WTC11 (cell line): ENCODE measurements at regions not wholly inside any gene's neighbourhood (a gene's known extent, or its start where the extent isn't known, plus 50 kb on each side); places are given as distances from the start of the nearest gene placed in this dataset.

ENCODE experiments used
- ATAC-seq: fragments of 200-7000 bp; cut with Tn5 transposase; 2 replicates; pipeline ENCODE4 v1.10.0; 2021; ENCODE audit warnings: mild to moderate bottlenecking, moderate library complexity
- CTCF ChIA-PET: fragments of 300-600 bp; sonication (Branson Sonifier 250); formaldehyde crosslinking; loops from one replicate; lab custom pipeline; 2021; ENCODE audit warnings: antibody characterized with exemption; lab: Charles Lee
- POLR2A ChIA-PET: fragments of 350-600 bp; sonication (Branson Sonifier 250); formaldehyde crosslinking; loops from one replicate; lab custom pipeline; 2021; ENCODE audit warnings: antibody characterized with exemption; lab: Charles Lee
- DNase-seq: peaks from one replicate; pipeline ENCODE4 v3.0.0; 2021; ENCODE audit warnings: low spot score
- H3K27ac Mint-ChIP-seq: 2 replicates; pipeline ENCODE4 v1.8.0; 2021; ENCODE audit warnings: mixed read lengths
- H3K27me3 Mint-ChIP-seq: 2 replicates; pipeline ENCODE4 v1.8.0; 2021; ENCODE audit warnings: low read depth, mild to moderate bottlenecking, moderate library complexity, mixed read lengths
- H3K36me3 Mint-ChIP-seq: 2 replicates; pipeline ENCODE4 v1.8.0; 2021; ENCODE audit warnings: mixed read lengths
- H3K4me1 Mint-ChIP-seq: 2 replicates; pipeline ENCODE4 v1.8.0; 2022; ENCODE audit warnings: mixed read lengths
- H3K4me3 Mint-ChIP-seq: 2 replicates; pipeline ENCODE4 v1.8.0; 2021; ENCODE audit warnings: mild to moderate bottlenecking, moderate library complexity, mixed read lengths
- H3K9me3 Mint-ChIP-seq: 2 replicates; pipeline ENCODE4 v1.8.0; 2021; ENCODE audit warnings: mixed read lengths
- CREB1 ChIP-seq: sonication (generic); formaldehyde crosslinking; IDR thresholded peaks from 2 replicates; pipeline ENCODE4 v1.8.0; 2023; ENCODE audit warnings: mild to moderate bottlenecking, missing genetic modification reagents
- CREM ChIP-seq: sonication (generic); formaldehyde crosslinking; IDR thresholded peaks from 2 replicates; pipeline ENCODE4 v1.8.1; 2022; ENCODE audit warnings: mild to moderate bottlenecking, missing genetic modification reagents, moderate library complexity
- EMX1 ChIP-seq: fragments of 250-450 bp; sonication (Bioruptor Pico); IDR thresholded peaks from 2 replicates; pipeline ENCODE4 v1.8.0; 2021; ENCODE audit warnings: mild to moderate bottlenecking
- ERG ChIP-seq: fragments of 250-450 bp; sonication (Bioruptor Pico); IDR thresholded peaks from 2 replicates; pipeline ENCODE4 v1.8.0; 2021; ENCODE audit warnings: mild to moderate bottlenecking
- ETV6 ChIP-seq: sonication (generic); formaldehyde crosslinking; IDR thresholded peaks from 2 replicates; pipeline ENCODE4 v1.8.1; 2022; ENCODE audit warnings: mild to moderate bottlenecking, missing genetic modification reagents
- FOXP1 ChIP-seq: sonication (generic); formaldehyde crosslinking; IDR thresholded peaks from 2 replicates; pipeline ENCODE4 v1.8.0; 2022; ENCODE audit warnings: missing genetic modification reagents, mild to moderate bottlenecking, moderate library complexity, borderline replicate concordance
- GTF2I ChIP-seq: fragments of 250-450 bp; sonication (Bioruptor Pico); conservative IDR thresholded peaks from 2 replicates; pipeline ENCODE4 v1.4.0; 2021; ENCODE audit warnings: mild to moderate bottlenecking
- OVOL2 ChIP-seq: fragments of 250-450 bp; sonication (Bioruptor Pico); IDR thresholded peaks from 2 replicates; pipeline ENCODE4 v1.9.0; 2021; ENCODE audit warnings: mild to moderate bottlenecking, borderline replicate concordance
- SMAD3 ChIP-seq: sonication (generic); formaldehyde crosslinking; IDR thresholded peaks from 2 replicates; pipeline ENCODE4 v1.8.0; 2022; ENCODE audit warnings: missing genetic modification reagents, mild to moderate bottlenecking, borderline replicate concordance
- TEAD1 ChIP-seq: sonication (generic); formaldehyde crosslinking; IDR thresholded peaks from 2 replicates; pipeline ENCODE4 v1.8.0; 2022; ENCODE audit warnings: mild to moderate bottlenecking, missing genetic modification reagents
- TP53 ChIP-seq: sonication (generic); formaldehyde crosslinking; IDR thresholded peaks from 2 replicates; pipeline ENCODE4 v1.8.1; 2023; ENCODE audit warnings: mild to moderate bottlenecking, missing genetic modification reagents
- ZBTB21 ChIP-seq: sonication (generic); formaldehyde crosslinking; IDR thresholded peaks from 2 replicates; pipeline ENCODE4 v1.8.1; 2023; ENCODE audit warnings: mild to moderate bottlenecking, missing genetic modification reagents, borderline replicate concordance
- ZNF138 ChIP-seq: sonication (generic); formaldehyde crosslinking; conservative IDR thresholded peaks from 2 replicates; pipeline ENCODE4 v1.8.1; 2022; ENCODE audit warnings: mild to moderate bottlenecking, moderate library complexity, missing genetic modification reagents
- ZNF423 ChIP-seq: fragments of 250-450 bp; sonication (Bioruptor Pico); IDR thresholded peaks from 2 replicates; pipeline ENCODE4 v2.1.2; 2022; ENCODE audit warnings: mild to moderate bottlenecking, moderate library complexity
- ZNF671 ChIP-seq: fragments of 250-450 bp; sonication (Bioruptor Pico); IDR thresholded peaks from 2 replicates; pipeline ENCODE4 v1.8.0; 2021; ENCODE audit warnings: mild to moderate bottlenecking
- TF ChIP-seq, protein P1 (sequence below): sonication (generic); formaldehyde crosslinking; IDR thresholded peaks from 2 replicates; pipeline ENCODE4 v1.8.0; 2022; ENCODE audit warnings: missing genetic modification reagents
- TF ChIP-seq, protein P2 (sequence below): sonication (generic); formaldehyde crosslinking; IDR thresholded peaks from 2 replicates; pipeline ENCODE4 v1.8.1; 2022; ENCODE audit warnings: mild to moderate bottlenecking, moderate library complexity, missing genetic modification reagents
- TF ChIP-seq, protein P3 (sequence below): sonication (generic); formaldehyde crosslinking; IDR thresholded peaks from 2 replicates; pipeline ENCODE4 v1.8.0; 2022; ENCODE audit warnings: mild to moderate bottlenecking, missing genetic modification reagents
- TF ChIP-seq, protein P4 (sequence below): sonication (generic); formaldehyde crosslinking; conservative IDR thresholded peaks from 2 replicates; pipeline ENCODE4 v1.8.1; 2023; ENCODE audit warnings: mild to moderate bottlenecking, low read depth, missing genetic modification reagents, moderate library complexity
- TF ChIP-seq, protein P5 (sequence below): fragments of 250-450 bp; sonication (Bioruptor Pico); conservative IDR thresholded peaks from 2 replicates; pipeline ENCODE4 v1.9.0; 2021; ENCODE audit warnings: mild to moderate bottlenecking

DNA sequence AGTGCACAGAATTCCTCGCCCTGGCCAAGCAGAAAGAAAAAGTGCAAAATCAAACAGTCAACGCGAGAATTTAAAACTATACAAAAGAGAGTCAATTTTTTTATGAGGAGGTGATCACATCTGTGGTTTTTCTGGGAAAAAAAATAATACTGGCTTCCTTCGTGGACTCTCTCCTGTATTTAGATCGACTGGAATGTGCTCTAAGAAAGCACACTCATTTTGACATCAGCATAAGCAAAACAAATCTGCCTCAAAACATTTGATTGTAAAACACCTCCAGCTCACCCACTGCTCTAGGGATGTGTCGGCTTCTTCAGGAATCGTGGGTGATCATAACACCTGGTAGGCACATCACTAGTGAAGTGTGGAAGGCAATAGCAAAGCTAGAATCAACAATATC is 417.4 kb upstream of the FAT1 start:
- H3K27me3 Mint-ChIP-seq, result no peaks in the 10 kb centered on the region
- ChIA-PET CTCF (no interaction called here), POLR2A (no interaction called here)
- H3K27ac Mint-ChIP-seq, result no peak overlapping the region
- H3K36me3 Mint-ChIP-seq, result no peaks in the 10 kb centered on the region
- no peak for ATAC-seq
- TF ChIP-seq EMX1 (CRISPR knock-in tag) (no peak), OVOL2 (CRISPR knock-in tag) (no peak), ERG (no peak), GTF2I (CRISPR knock-in tag) (no peak), TEAD1 (CRISPR knock-in tag) (no peak), ETV6 (CRISPR knock-in tag) (no peak), SMAD3 (CRISPR knock-in tag) (no peak), ZNF138 (no peak)
- TF ChIP-seq, protein P1, sequence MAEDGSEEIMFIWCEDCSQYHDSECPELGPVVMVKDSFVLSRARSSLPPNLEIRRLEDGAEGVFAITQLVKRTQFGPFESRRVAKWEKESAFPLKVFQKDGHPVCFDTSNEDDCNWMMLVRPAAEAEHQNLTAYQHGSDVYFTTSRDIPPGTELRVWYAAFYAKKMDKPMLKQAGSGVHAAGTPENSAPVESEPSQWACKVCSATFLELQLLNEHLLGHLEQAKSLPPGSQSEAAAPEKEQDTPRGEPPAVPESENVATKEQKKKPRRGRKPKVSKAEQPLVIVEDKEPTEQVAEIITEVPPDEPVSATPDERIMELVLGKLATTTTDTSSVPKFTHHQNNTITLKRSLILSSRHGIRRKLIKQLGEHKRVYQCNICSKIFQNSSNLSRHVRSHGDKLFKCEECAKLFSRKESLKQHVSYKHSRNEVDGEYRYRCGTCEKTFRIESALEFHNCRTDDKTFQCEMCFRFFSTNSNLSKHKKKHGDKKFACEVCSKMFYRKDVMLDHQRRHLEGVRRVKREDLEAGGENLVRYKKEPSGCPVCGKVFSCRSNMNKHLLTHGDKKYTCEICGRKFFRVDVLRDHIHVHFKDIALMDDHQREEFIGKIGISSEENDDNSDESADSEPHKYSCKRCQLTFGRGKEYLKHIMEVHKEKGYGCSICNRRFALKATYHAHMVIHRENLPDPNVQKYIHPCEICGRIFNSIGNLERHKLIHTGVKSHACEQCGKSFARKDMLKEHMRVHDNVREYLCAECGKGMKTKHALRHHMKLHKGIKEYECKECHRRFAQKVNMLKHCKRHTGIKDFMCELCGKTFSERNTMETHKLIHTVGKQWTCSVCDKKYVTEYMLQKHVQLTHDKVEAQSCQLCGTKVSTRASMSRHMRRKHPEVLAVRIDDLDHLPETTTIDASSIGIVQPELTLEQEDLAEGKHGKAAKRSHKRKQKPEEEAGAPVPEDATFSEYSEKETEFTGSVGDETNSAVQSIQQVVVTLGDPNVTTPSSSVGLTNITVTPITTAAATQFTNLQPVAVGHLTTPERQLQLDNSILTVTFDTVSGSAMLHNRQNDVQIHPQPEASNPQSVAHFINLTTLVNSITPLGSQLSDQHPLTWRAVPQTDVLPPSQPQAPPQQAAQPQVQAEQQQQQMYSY (CRISPR knock-in tag), result no peak
- no peaks in the 10 kb centered on the region for H3K9me3 Mint-ChIP-seq
- H3K4me3 Mint-ChIP-seq, result no peak overlapping the region
- DNase-seq, result no peak
- H3K4me1 Mint-ChIP-seq, result no peaks in the 10 kb centered on the region

DNA sequence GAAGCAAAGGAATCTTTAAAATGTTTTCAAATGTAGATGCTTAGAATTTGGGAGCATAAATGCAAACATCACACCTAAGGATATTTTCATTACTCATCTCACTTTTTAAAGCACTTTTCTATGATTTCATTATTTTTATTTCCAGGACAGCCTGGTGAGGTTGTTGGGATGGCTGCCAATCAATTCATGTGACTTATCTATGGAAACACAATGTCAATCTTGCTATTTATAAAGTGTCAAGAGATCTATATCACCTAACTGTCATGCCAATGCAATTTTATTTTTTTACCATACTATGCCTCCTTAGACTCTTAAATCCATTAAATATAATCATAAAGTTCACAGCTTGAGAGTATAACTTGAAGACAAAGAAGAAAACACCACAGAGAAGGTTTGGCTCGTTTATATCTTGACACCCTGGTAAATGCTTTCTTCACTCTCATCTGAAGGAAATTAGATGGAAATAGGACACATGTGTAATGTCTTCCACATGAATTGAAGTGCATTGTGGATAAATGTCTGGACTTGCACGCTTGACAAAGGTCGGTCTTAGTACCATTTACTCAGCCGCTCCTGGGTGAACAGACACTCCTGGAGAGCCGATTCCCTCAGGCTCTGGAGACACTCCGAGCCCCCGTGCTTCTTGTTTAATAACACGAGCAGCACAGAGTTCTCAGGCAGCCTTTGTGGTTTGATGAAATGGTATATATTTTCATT is 425.7 kb upstream of the FAT1 start:
- H3K36me3 Mint-ChIP-seq, result no peaks in the 10 kb centered on the region; the same call in 1 of the 2 replicates
- peaks cover 19% of the 10 kb centered on the region for H3K9me3 Mint-ChIP-seq
- DNase-seq (no peak), ATAC-seq (no peak)
- no peak overlapping the region for H3K27ac Mint-ChIP-seq
- no peak overlapping the region for H3K4me3 Mint-ChIP-seq
- TF ChIP-seq, protein P2, sequence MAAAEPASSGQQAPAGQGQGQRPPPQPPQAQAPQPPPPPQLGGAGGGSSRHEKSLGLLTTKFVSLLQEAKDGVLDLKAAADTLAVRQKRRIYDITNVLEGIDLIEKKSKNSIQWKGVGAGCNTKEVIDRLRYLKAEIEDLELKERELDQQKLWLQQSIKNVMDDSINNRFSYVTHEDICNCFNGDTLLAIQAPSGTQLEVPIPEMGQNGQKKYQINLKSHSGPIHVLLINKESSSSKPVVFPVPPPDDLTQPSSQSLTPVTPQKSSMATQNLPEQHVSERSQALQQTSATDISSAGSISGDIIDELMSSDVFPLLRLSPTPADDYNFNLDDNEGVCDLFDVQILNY, result no peak
- TF ChIP-seq ZNF671 (CRISPR knock-in tag), result no peak
- TF ChIP-seq ZNF423 (CRISPR knock-in tag), result no peak
- TF ChIP-seq, protein P3, sequence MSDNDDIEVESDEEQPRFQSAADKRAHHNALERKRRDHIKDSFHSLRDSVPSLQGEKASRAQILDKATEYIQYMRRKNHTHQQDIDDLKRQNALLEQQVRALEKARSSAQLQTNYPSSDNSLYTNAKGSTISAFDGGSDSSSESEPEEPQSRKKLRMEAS (CRISPR knock-in tag), result no peak
- TF ChIP-seq OVOL2 (CRISPR knock-in tag), result no peak
- no peak for TF ChIP-seq CREB1 (CRISPR knock-in tag)
- TF ChIP-seq, all 79 proteins: peak for 0
- ChIA-PET POLR2A (no interaction called here), CTCF (no interaction called here)
- no peaks in the 10 kb centered on the region for H3K27me3 Mint-ChIP-seq
- no peaks in the 10 kb centered on the region for H3K4me1 Mint-ChIP-seq

DNA sequence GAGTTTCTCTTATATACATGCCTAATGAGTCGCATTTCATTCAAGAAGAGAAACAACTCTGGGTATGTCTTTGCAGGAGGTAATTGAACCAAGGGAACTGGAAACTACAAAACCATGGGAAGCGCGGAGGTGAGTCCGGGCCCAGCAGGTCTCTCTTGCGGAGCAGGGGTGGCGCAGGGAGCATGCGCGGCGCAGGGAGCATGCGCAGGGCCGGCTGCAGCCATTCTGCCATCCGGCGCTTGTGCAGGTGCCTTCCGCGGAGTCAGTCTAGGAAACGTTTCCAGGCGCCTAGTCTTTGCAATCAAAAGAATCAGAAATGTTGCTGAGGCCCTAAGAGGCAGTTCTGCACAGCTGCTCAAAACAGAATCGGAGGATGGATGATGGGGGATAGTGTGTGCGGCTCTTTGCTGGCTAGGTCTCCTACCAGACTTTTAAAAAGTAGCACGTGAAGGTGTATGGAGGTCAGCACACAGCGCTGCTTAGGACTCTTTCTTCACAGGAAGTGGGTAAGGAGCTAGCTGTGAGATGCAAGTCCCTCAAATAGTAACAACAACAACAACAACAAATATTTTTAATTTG is 433.8 kb upstream of the FAT1 start:
- no peak overlapping the region for H3K27ac Mint-ChIP-seq
- peaks cover 17% of the 10 kb centered on the region for H3K36me3 Mint-ChIP-seq
- no peaks in the 10 kb centered on the region for H3K4me1 Mint-ChIP-seq
- no peak for ATAC-seq
- no peak for DNase-seq
- no peak overlapping the region for H3K4me3 Mint-ChIP-seq
- POLR2A ChIA-PET, result no interaction called here
- H3K27me3 Mint-ChIP-seq, result no peaks in the 10 kb centered on the region
- peaks cover 35% of the 10 kb centered on the region for H3K9me3 Mint-ChIP-seq
- CTCF ChIA-PET, result no interaction called here
- no peak for TF ChIP-seq CREM (CRISPR knock-in tag)
- TF ChIP-seq ZBTB21 (CRISPR knock-in tag), result no peak
- TF ChIP-seq FOXP1 (CRISPR knock-in tag), result no peak
- no peak for TF ChIP-seq TP53
- TF ChIP-seq, protein P4, sequence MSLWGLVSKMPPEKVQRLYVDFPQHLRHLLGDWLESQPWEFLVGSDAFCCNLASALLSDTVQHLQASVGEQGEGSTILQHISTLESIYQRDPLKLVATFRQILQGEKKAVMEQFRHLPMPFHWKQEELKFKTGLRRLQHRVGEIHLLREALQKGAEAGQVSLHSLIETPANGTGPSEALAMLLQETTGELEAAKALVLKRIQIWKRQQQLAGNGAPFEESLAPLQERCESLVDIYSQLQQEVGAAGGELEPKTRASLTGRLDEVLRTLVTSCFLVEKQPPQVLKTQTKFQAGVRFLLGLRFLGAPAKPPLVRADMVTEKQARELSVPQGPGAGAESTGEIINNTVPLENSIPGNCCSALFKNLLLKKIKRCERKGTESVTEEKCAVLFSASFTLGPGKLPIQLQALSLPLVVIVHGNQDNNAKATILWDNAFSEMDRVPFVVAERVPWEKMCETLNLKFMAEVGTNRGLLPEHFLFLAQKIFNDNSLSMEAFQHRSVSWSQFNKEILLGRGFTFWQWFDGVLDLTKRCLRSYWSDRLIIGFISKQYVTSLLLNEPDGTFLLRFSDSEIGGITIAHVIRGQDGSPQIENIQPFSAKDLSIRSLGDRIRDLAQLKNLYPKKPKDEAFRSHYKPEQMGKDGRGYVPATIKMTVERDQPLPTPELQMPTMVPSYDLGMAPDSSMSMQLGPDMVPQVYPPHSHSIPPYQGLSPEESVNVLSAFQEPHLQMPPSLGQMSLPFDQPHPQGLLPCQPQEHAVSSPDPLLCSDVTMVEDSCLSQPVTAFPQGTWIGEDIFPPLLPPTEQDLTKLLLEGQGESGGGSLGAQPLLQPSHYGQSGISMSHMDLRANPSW, result no peak
- TF ChIP-seq, protein P5, sequence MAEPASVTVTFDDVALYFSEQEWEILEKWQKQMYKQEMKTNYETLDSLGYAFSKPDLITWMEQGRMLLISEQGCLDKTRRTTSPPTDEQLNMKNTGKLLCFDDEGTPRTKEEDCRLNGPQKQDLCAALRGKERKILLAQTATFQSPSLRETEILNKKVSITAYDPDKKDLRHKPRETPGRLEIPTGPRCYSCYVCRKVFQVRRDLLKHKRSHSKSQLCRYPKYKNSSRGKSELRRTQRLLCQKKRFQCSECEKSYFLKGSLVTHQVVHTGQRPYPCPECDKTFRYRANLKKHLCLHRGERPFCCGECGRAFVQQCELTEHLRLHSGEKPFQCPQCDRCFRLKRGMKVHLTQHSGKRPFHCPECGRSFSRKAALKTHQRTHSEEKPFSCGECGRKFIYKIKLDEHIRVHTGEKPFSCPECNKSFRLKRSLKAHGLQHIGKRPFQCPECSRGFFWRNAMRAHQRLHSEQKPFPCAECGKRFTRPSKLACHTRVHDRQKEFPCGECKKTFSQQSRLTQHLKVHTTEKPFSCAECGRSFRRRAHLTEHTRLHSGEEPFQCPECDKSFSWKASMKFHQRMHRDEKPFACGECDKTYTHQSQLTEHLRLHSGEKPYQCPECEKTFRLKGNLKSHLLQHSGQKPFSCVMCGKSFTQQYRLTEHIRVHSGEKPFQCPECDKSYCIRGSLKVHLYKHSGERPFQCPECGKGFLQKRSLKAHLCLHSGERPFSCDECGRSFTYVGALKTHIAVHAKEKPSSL (CRISPR knock-in tag), result no peak
